ENCODE measurements at regions not wholly inside any gene's neighbourhood (a gene's known extent, or its start where the extent isn't known, plus 50 kb on each side); places are given as distances from the start of the nearest gene placed in this dataset.

DNA sequence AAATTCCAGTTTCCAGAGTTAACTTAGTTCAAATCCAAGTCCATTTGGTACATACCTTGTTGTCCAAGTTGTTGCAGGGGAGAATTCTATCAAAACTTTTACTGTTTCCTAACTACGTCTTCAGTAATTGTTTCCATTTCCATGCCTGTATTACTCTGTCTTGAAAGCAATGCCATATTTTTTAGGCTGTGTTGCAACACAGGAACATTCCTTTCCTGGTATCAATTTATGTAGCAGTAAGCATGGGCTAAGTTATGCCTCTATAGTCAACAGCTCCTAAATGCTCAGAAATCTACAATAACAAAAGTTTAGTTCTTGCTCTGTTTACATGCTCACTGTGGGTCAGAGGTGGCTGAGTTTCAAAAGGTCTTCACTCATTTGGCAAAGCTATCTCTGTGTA is 1943.8 kb upstream of the PIK3C3 start (continued):
- TF ChIP-seq ATF3 (IDR thresholded peaks at IDR 0.05) (no peak), GABPA (IDR thresholded peaks at IDR 0.05 in 1 of 2, conservative IDR thresholded peaks at IDR 0.05 in 1 of 2) (no peak), SP1 (IDR thresholded peaks at IDR 0.05) (no peak), FOXA1 (IDR thresholded peaks at IDR 0.05) (no peak), JUND (IDR thresholded peaks at IDR 0.05) (no peak), HNF4A (conservative IDR thresholded peaks at IDR 0.05) (no peak), NR2F2 (IDR thresholded peaks at IDR 0.05) (no peak), RAD21 (IDR thresholded peaks at IDR 0.05) (no peak), FOXA2 (IDR thresholded peaks at IDR 0.05) (no peak), RXRA (IDR thresholded peaks at IDR 0.05) (no peak)

DNA sequence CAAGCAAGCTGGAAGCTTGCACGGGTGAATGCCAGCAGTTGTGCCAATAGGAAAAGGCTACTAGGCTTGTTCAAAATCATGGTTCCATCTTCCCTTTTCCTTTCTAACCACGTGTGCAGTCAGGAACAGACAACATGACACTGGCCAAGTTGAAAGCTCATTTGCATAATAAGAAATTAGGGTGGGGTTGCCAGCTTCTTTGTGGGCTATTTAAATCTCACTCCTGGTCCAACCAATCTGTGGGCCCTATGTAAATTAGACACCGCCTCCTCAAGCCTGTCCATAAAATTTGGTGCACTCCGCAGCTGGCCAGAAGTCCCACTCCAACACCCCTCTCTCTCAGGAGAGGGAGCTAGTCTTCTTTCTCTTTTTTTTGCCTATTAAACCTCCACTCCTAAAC is 1948.4 kb upstream of the PIK3C3 start:
- 58% methylated on average over 4 of the region's 4 CpGs for WGBS
- Histone ChIP-seq H3K27ac (ENCODE audit: low read depth in 1 of 2, low read length in 2 of 2) (no peak overlapping the region), H3K27me3 (ENCODE audit: control insufficient read depth in 4 of 4, insufficient read depth in 4 of 4, low read length in 3 of 4) (peaks cover 0 to 3% (median 1%) of the 10 kb centered on the region in 4 donors), H3K9me3 (ENCODE audit: control insufficient read depth in 4 of 4, low read length in 3 of 4) (peaks cover 0 to 2% (median 0%) of the 10 kb centered on the region in 4 donors), H3K36me3 (ENCODE audit: control insufficient read depth in 4 of 4, insufficient read depth in 3 of 4, low read depth in 1 of 4, low read length in 3 of 4) (no peaks in the 10 kb centered on the region), H3K4me1 (ENCODE audit: control insufficient read depth in 4 of 4, insufficient read depth in 4 of 4, low read length in 3 of 4) (no peaks in the 10 kb centered on the region), H3K9ac (ENCODE audit: low read depth in 1 of 2, low read length in 2 of 2) (no peak overlapping the region), H3K4me3 (ENCODE audit: low read depth in 1 of 3, low read length in 3 of 3) (no peak overlapping the region)
- no peak for DNase-seq (ENCODE audit: low spot score)
- TF ChIP-seq ZBTB33 (IDR thresholded peaks at IDR 0.05) (no peak), FOXA2 (IDR thresholded peaks at IDR 0.05) (no peak), YY1 (IDR thresholded peaks at IDR 0.05) (no peak), MAX (IDR thresholded peaks at IDR 0.05) (no peak), RAD21 (IDR thresholded peaks at IDR 0.05) (no peak), HNF4A (conservative IDR thresholded peaks at IDR 0.05) (no peak), SP1 (IDR thresholded peaks at IDR 0.05) (no peak), HNF4G (IDR thresholded peaks at IDR 0.05) (no peak), EGR1 (IDR thresholded peaks at IDR 0.05; ENCODE audit: low read depth in 2 of 2) (no peak), REST (IDR thresholded peaks at IDR 0.05) (no peak), JUND (IDR thresholded peaks at IDR 0.05) (no peak)

- Histone ChIP-seq H3K36me3 (ENCODE audit: control insufficient read depth in 4 of 4, insufficient read depth in 3 of 4, low read depth in 1 of 4, low read length in 3 of 4) (no peaks in the 10 kb centered on the region), H3K27ac (ENCODE audit: low read depth in 1 of 2, low read length in 2 of 2) (no peak overlapping the region), H3K4me1 (ENCODE audit: control insufficient read depth in 4 of 4, insufficient read depth in 4 of 4, low read length in 3 of 4) (no peaks in the 10 kb centered on the region), H3K9ac (ENCODE audit: low read depth in 1 of 2, low read length in 2 of 2) (no peak overlapping the region), H3K9me3 (ENCODE audit: control insufficient read depth in 4 of 4, low read length in 3 of 4) (no peaks in the 10 kb centered on the region), H3K27me3 (ENCODE audit: control insufficient read depth in 4 of 4, insufficient read depth in 4 of 4, low read length in 3 of 4) (peaks cover 0 to 3% (median 1%) of the 10 kb centered on the region in 4 donors), H3K4me3 (ENCODE audit: low read depth in 1 of 3, low read length in 3 of 3) (no peak overlapping the region)
- DNase-seq (ENCODE audit: low spot score) = no peak
- no peak for TF ChIP-seq ATF3 (IDR thresholded peaks at IDR 0.05)
- no peak for TF ChIP-seq JUND (IDR thresholded peaks at IDR 0.05)
- TF ChIP-seq REST (IDR thresholded peaks at IDR 0.05) = no peak
- no peak for TF ChIP-seq EGR1 (IDR thresholded peaks at IDR 0.05; ENCODE audit: low read depth in 2 of 2)
- no peak for TF ChIP-seq HNF4G (IDR thresholded peaks at IDR 0.05)
- TF ChIP-seq MAX (IDR thresholded peaks at IDR 0.05) = no peak
- WGBS = 70% methylated on average over 3 of the region's 3 CpGs
Observed at GRCh38 chr18:40004246-40004645, 1950.8 kb upstream of the PIK3C3 start.

Measured in liver (tissue), 7 donors.